ENCODE measurements at regions not wholly inside any gene's neighbourhood (a gene's known extent, or its start where the extent isn't known, plus 50 kb on each side); places are given as distances from the start of the nearest gene placed in this dataset.

DNA sequence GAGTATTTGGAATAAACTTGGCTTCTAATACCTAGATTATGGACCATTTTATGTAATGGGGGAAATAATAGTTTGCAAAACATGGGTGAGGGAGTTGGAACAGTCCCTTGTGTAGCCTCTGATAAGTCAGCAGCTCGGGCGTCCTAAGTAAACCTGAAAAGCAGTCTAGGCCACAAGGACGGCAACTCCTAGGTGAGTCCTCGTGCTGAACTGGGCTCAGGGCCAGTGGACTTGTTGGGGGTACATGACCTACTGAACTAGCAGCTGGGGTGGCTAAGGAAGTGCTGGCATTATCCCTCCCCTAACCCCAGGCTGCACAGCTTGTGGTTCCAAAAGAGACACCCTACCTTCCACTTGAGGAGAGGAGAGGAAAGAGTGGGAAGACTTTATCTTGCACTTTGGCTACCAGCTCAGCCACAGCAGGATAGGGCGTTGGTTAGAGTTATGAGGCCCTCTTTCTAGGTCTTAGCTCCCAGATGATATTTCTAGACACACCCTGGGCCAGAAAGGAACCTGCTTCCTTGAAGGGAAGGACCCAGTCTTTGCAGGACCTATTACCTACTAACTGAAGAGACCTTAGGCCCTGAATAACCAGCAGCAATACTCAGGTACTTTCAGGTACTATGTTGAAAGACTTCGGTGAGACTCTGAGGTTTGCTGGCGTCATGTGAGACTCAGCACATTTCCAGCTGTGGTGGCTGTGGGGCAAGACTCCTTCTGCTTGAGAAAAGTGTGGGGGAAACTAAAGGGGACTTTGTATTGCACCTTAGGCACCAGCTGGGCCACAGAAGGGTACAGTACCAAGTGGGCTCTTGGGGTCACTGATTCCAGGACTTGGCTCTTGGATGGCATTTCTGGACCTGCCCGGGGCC is 71.0 kb downstream of the AQP4 start:
- no peak overlapping the region for H3K27ac ChIP-seq
- H3K9me3 ChIP-seq, result no peaks in the 10 kb centered on the region
- DNase-seq, result no peak
- H3K36me3 ChIP-seq, result no peaks in the 10 kb centered on the region
- no peak for FAIRE-seq
- no peak for ATAC-seq
- WGBS, 2 donors, result 80 to 85% methylated on average over 8 of the region's 8 CpGs
- no peak overlapping the region for H3K4me3 ChIP-seq
- TF ChIP-seq, protein P1, sequence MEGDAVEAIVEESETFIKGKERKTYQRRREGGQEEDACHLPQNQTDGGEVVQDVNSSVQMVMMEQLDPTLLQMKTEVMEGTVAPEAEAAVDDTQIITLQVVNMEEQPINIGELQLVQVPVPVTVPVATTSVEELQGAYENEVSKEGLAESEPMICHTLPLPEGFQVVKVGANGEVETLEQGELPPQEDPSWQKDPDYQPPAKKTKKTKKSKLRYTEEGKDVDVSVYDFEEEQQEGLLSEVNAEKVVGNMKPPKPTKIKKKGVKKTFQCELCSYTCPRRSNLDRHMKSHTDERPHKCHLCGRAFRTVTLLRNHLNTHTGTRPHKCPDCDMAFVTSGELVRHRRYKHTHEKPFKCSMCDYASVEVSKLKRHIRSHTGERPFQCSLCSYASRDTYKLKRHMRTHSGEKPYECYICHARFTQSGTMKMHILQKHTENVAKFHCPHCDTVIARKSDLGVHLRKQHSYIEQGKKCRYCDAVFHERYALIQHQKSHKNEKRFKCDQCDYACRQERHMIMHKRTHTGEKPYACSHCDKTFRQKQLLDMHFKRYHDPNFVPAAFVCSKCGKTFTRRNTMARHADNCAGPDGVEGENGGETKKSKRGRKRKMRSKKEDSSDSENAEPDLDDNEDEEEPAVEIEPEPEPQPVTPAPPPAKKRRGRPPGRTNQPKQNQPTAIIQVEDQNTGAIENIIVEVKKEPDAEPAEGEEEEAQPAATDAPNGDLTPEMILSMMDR (IDR thresholded peaks at IDR 0.05), result no peak
- no peaks in the 10 kb centered on the region for H3K4me1 ChIP-seq
- intact Hi-C loops (cut with DNase I), result no loop called here
- H3K27me3 ChIP-seq, result no peaks in the 10 kb centered on the region

DNA sequence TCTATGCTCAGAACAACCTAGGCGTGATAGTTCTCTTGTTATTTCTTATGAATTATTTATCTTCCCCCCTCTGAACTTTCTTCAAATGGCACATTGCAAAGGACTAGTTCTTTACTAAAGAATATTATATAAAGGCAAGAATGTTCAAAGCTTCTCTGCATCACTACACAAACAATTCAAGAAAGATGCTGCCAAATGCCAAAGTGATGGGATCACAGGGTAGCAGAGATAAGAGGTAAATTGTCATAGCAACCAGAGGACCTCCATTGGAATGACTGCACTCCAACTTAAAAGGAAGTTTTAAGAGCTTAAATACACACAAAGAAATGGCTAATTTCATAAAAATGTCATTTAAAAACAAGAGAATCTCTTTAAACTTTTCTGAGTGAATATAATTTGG is 72.8 kb downstream of the AQP4 start:
- ATAC-seq (no peak), DNase-seq (no peak)
- TF ChIP-seq, protein P1 (IDR thresholded peaks at IDR 0.05), result no peak

DNA sequence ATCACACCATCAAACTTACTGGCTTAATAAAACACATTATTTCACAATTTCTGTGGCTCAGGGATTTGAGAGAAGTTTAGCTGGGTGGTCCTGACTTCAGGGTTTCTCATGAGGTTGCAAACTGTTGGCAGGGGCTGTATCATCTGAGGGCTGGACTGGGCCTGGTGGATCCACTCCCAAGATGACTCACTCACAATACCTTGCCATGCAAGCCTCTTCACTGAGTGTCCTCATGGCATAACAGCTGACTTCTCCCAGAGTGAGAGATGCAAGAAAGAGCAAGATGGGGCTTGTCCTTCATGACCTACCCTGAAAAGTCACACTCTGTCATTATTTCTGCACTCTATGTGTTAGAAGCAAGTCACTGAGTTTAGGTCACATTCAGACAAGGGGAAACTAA is 73.8 kb downstream of the AQP4 start:
- FAIRE-seq, result no peak
- intact Hi-C loops (cut with DNase I), result no loop called here
- Histone ChIP-seq H3K4me1 (no peaks in the 10 kb centered on the region), H3K27ac (no peak overlapping the region), H3K27me3 (no peaks in the 10 kb centered on the region), H3K36me3 (no peaks in the 10 kb centered on the region), H3K9me3 (no peaks in the 10 kb centered on the region), H3K4me3 (no peak overlapping the region)
- ATAC-seq, result no peak
- TF ChIP-seq, protein P1 (IDR thresholded peaks at IDR 0.05), result no peak
- no peak for DNase-seq

More for the DNA sequence above, 72.8 kb downstream of the AQP4 start:
- Histone ChIP-seq H3K36me3 (no peaks in the 10 kb centered on the region), H3K9me3 (no peaks in the 10 kb centered on the region), H3K4me1 (no peaks in the 10 kb centered on the region), H3K27me3 (no peaks in the 10 kb centered on the region), H3K27ac (no peak overlapping the region), H3K4me3 (no peak overlapping the region)
- FAIRE-seq, result no peak
- intact Hi-C loops (cut with DNase I), result no loop called here
- WGBS, 2 donors, result 88 to 96% methylated on average over 1 of the region's 1 CpG

DNA sequence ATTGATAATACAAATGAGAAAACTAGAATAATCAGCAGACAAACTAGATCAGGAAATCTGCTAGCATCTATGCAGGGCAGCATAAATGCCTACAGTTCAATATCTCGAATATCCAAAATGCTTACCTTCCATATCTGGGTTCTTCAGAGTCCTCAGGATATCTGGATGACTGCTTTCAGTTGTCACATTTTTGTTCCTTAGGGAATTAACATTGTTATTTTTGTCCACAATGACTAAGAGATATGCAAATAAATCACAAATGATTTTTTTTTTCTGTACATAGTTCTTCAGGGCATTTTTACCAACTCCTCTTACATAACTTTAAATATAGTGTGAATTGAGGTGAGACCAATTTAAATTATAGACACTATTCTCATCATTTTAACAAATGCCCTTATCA is 80.9 kb downstream of the AQP4 start:
- DNase-seq (no peak), FAIRE-seq (no peak), ATAC-seq (no peak)
- 46 to 59% methylated on average over 1 of the region's 1 CpG for WGBS, 2 donors
- intact Hi-C loops (cut with DNase I), result no loop called here
- H3K4me3 ChIP-seq, result no peak overlapping the region
- no peaks in the 10 kb centered on the region for H3K9me3 ChIP-seq
- H3K27ac ChIP-seq, result no peak overlapping the region
- TF ChIP-seq, protein P1 (IDR thresholded peaks at IDR 0.05), result no peak
- peaks cover 0 to 7% (median 0%) of the 10 kb centered on the region in 3 donors for H3K4me1 ChIP-seq
- H3K36me3 ChIP-seq, result no peaks in the 10 kb centered on the region
- no peaks in the 10 kb centered on the region for H3K27me3 ChIP-seq

DNA sequence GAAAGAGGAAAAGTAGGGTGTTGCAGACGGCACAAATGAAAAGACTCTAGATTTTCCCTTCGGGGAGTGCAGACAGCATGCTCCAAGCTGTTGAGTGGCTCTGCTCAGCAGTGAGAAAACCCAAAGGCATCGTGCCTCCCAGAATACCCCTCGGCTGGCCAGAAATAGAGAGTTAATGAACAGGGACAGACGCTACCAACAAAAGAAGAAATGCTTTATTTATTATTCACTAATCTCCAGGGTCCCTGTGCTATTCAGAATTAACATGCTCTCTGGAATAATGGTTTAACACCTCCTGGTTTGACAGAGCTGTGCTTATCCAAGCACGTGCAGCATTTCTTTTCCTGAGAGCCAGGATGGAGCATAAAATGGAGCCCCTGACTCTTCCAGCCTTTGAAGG is 82.3 kb downstream of the AQP4 start:
- H3K27me3 ChIP-seq, result no peaks in the 10 kb centered on the region
- ATAC-seq, result no peak
- no peak for DNase-seq
- H3K4me1 ChIP-seq, result peaks cover 0 to 7% (median 0%) of the 10 kb centered on the region in 3 donors
- no peak for FAIRE-seq
- H3K36me3 ChIP-seq, result no peaks in the 10 kb centered on the region
- TF ChIP-seq, protein P1 (IDR thresholded peaks at IDR 0.05), result no peak
- intact Hi-C loops (cut with DNase I), result no loop called here
- 73 to 81% methylated on average over 6 of the region's 6 CpGs for WGBS, 2 donors
- no peaks in the 10 kb centered on the region for H3K9me3 ChIP-seq
- H3K4me3 ChIP-seq, result no peak overlapping the region
- H3K27ac ChIP-seq, result no peak overlapping the region

Measured in pancreas (tissue), 10 donors.